GM12892 (cell line): ENCODE measurements at regions not wholly inside any gene's neighbourhood (a gene's known extent, or its start where the extent isn't known, plus 50 kb on each side); places are given as distances from the start of the nearest gene placed in this dataset.

Source experiments
- DNase-seq: peaks from one replicate; pipeline ENCODE4 v3.0.0; 2011; ENCODE audit not compliant: insufficient read length
- FAIRE-seq: peaks from 2 replicates; lab custom pipeline; 2011; peaks lifted over from hg19 to GRCh38; lab: Jason Lieb, UNC
- POLR2A ChIP-seq: IDR thresholded peaks from 2 replicates; pipeline ENCODE4 v1.6.1; 2011; ENCODE audit warnings: low read depth, low read length, control low read depth
- POLR2AphosphoS5 ChIP-seq: IDR thresholded peaks from 2 replicates; pipeline ENCODE4 v1.6.1; 2011; ENCODE audit warnings: low read depth, low read length, control low read depth
- TAF1 ChIP-seq: IDR thresholded peaks from 2 replicates; pipeline ENCODE4 v1.6.1; 2011; ENCODE audit warnings: low read depth, mild to moderate bottlenecking, control low read depth, low read length, borderline replicate concordance

DNA sequence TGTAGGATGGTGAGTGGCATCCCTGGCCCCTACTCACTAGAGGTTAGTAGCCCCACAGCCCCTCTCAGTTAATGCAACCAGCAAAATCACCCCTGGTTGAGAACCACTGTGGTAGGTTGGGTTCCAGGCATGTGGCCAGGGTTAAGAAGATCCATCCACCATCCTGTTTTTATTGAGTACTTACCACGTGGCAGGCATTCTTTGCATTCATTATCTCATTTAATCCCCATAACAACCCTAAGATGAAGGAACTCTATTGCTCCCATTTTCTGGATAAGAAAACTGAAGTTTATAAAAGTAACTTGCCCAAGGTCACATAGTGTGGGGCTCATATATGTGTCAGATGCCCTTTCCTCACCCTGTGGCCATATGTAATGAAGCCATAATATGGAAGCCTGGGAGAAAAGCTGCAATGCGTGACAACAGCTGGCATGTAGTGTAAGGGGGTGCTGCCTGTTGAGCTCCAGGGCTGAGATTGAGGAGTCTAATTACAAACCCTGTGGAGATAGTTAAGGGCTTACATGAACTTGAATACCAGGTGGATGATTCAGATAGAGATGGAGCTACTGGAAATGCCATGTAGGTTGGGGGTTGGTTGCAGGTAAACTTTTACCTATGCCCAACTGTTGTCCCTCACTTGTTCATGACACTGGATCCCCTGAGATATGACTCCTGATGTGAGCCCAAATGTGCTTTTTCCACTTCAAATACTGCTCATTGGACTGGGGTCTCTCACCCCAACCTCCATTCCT, 100.2 kb upstream of the PGRMC2 start:
- no peak for FAIRE-seq

DNA sequence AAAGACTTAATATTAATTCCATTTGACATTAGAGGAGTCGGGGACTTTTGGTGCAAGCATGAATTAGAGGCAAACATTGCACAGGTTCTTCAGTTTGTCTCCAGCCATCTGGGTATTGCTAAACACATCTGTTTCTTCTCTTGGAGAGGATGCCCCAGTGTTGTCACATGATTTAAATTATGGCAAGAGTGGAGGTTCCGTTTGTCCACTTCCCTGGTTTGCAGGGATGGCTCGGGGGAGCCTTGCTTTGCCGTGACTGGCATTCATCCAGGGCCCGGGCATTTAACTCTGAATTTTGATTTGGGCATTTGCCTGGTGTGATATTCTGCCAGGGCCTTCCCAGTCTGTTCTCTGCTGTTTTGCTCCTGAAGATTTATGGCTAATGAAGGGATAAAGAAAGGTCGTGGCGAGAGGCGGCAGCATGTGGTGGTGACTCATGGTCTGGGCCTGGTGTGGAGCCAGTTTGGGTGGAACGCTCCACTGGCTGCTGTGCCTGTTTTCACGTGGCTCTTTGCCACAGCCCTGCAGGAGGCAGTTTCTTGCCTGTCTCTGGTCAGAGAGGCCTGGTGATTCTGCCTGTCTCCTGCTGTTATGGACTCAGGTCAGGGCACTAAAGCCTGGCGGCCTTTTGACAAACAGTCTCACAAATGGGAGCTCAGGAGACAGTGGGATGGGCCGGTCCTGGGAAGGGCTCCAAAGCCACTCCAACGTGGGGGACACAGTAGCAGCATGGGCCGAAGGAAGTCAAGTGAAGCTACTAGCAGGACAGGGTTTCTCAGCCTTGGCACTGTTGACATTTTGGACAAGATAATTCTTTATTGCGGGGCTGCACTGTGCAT, 99.4 kb upstream of the PGRMC2 start:
- TF ChIP-seq TAF1, result no peak
- TF ChIP-seq POLR2A, result no peak
- no peak for TF ChIP-seq POLR2AphosphoS5
- FAIRE-seq, result no peak
- DNase-seq, result no peak

More for the DNA sequence above, 100.2 kb upstream of the PGRMC2 start:
- TF ChIP-seq TAF1 (no peak), POLR2AphosphoS5 (no peak), POLR2A (no peak)
- no peak for DNase-seq

DNA sequence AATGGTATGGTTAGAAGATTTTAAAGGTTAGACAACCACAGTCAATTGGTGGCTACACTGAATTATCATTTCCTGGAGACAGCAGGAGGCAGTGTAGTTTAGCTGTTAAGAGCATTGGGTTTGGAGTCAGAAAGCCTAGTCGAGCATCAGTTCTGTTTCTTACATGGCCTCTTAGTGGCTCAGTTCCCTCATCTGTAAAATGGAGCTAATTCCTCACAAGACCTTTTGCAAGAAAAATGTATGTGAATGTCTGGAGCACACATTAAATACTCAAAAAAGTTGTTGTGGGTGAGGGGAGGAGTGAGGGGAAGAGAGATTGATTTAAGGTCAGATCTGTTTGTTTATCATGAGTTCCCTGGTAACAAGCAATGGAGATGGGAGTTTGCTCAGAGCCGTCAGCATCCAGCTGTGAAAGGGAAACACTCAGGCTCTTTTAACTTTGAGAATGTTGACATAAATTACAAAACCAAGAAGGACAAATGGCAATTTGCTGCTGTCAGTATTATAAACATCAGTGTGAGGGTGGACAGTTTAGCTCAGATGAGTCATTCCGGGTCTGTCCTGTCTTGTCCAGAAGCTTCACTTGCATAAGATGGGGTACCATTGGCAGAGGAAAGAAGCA, 98.2 kb upstream of the PGRMC2 start:
- TF ChIP-seq POLR2AphosphoS5 (no peak), TAF1 (no peak), POLR2A (no peak)
- DNase-seq, result no peak
- FAIRE-seq, result no peak

DNA sequence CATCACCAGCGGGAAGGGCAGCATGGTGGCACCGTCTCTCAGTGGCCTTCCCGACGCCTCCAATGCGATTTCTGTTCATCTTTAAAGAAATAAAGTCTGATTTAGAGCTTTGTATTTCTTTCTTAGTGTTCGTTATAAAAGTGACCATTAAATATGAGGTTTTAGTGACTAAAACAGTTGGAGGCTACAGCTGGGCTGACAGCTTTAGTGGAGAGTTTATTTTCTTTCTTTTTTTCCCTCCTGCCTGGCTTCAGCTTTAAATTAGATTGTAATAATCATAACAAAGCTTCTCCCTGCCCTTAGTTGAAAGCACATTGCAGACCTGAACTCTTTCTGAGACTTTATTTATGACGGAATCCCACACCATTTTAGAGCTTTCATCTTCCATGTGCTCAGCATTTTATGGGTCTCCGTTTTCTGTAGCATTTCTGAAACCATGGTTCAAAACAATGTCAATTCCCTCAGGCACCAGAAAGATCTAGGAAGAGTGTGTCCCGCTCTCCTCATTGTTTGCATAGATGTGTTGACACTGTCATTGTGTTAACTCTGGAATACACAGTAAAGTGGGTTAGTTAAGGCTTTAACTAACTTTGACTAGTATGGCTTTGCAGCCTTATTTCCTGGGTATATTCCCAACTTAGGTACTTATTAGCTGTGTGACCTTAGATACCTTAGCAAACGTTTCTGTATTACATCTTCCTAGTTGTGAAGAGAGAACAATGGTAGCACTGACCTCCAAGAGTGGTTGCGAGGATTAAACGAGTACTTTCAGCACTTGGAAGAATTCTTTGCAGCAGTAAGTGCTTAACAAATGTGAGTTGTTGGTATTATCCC, 97.4 kb upstream of the PGRMC2 start:
- DNase-seq (no peak), FAIRE-seq (no peak)
- TF ChIP-seq POLR2AphosphoS5, result no peak
- no peak for TF ChIP-seq POLR2A
- TF ChIP-seq TAF1, result no peak

DNA sequence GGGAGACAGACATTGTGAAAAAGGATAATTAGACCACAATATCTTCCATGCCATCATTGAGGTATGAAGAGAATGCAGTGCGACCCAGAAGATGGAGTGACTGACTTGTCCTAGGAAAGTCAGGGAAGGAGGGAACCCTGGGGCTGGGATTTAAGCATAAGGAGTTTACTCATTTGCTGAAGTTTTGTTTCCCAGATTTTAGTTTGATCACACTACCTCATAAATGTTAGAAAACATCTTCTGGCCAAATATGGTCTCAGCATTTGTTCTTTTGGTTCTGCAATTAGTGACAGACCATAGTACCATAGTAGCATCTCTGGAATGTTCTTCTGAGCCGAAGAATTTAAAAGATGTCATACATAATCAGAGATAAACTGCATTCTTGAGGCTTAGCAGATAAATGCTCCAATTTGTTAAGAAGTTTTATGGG, 96.5 kb upstream of the PGRMC2 start:
- FAIRE-seq (no peak), DNase-seq (no peak)
- no peak for TF ChIP-seq POLR2AphosphoS5
- TF ChIP-seq POLR2A, result no peak
- no peak for TF ChIP-seq TAF1

DNA sequence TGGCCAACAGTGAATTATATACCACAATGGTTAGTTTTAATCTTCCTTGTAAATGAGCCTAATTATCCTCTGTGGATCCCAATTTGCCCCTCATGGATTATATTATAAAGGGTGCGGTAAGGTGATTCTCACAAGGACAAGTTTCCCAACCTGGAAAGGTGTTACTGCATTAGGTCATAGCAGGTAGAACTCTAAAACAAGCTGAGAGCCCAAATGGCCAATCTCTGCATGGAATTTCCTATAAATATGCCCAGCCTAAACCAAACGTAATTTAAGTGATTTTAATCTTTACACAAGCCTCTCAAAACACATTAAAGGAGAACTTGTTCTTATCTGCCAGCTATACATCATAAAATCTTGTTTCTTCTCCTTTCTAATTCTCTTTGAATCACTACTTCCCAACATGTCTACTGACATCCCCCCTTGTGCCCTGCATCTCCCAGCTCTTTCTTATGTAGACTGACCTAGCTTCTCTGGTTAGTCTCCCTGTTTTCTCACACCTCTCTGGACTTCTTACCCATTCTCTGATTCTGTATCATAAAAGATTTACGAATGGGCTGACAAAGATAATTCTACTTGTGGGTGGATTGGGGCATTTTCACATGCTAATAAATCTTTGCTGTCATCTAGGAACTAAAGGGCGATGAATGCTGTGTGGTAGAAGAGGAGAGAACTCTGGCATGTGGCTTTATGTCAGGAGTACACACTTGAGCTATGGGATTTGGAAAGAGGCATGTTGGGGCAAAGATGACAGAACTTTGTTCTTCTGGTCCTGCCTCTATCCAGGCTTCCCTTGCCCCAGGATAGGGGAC, 94.3 kb upstream of the PGRMC2 start:
- TF ChIP-seq TAF1, result no peak
- no peak for TF ChIP-seq POLR2AphosphoS5
- TF ChIP-seq POLR2A, result no peak
- DNase-seq (no peak), FAIRE-seq (no peak)

DNA sequence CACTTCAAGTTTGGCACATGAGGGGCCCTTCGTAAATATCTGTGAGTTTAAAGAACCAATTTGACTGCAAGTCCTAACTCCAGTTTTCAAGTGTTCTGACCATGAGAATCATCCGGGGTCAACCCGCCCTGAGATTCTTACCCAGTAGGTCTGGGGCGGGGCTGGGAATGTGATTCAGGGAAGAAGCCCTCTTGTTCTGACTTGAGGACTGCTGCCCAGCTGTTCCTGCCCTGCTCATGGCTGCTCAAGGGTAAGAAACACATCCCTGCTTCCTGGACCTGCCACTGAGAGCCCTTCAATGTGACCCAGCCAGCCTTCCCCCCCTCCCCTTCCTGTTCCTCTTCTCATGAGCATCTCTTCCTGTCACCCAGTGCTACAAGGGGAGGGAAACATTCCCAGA, 92.7 kb upstream of the PGRMC2 start:
- FAIRE-seq, result no peak
- TF ChIP-seq POLR2AphosphoS5 (no peak), POLR2A (no peak), TAF1 (no peak)
- no peak for DNase-seq

DNA sequence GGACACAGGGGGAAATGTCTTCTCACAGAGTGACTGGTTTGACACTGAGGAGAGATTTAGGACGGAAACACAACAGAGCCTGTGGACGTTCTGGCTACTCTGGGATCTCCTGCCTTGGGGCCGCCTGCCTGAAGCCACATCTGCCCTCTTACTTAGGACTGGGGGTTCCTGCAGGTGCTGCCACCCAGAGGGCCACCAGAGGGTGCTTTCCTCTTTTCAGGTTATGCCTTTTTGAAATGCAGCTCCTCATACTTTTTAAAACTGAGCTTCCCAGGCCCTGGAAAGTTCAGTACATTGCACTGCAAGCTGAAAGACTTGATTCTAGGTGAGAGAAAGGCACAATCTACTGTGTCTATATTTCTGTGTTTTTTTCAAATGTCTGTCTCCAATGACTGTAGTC, 92.2 kb upstream of the PGRMC2 start:
- DNase-seq (no peak), FAIRE-seq (no peak)
- TF ChIP-seq POLR2A (no peak), POLR2AphosphoS5 (no peak), TAF1 (no peak)

DNA sequence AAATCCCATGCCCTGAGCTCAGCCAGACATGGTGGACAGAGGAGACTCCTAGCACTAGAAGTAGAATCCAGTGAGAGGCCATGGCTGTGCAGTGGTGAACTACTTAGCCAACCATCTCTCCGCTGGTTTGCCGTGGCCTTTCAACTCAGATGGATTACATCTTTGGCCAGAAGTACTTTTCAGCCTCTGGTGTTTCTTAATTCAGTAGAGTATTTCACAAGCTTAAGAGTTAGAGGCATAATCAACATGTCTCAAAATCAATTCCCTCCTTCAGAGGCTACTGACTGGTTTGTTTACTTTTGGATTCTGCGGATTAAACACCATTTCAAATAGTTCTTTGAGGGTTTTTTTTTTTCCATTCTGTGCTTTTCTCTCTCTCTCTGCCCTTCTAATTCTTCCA, 91.1 kb upstream of the PGRMC2 start:
- FAIRE-seq (no peak), DNase-seq (no peak)
- TF ChIP-seq POLR2A (no peak), POLR2AphosphoS5 (no peak), TAF1 (no peak)

DNA sequence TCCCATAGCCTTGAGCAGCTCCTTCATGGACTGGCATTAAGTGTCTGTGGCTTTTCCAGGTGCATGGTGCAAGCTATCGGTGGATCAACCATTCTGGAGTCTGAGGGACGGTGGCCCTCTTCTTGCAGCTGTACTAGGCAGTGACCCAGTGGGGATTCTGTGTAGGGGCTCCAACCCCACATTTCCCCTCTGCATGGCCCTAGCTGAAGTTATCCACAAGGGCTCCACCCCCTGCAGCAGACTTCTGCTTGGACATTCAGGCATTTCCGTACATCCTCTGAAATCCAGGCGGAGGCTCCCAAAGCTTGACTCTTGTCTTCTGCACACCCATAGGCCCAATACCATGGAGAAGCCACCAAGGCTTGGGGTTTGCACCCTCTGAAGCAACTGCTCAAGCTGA, 89.3 kb upstream of the PGRMC2 start:
- no peak for DNase-seq
- TF ChIP-seq TAF1 (no peak), POLR2A (no peak), POLR2AphosphoS5 (no peak)
- FAIRE-seq, result no peak
